Stimulated activated CD8-positive, alpha-beta memory T cell treated with anti-CD3 and anti-CD28 coated beads, Interleukin-12 subunit alpha, Interleukin-12 subunit beta, amount 100 ng/mL, for 1 hour (primary cell): ENCODE measurements at regions not wholly inside any gene's neighbourhood (a gene's known extent, or its start where the extent isn't known, plus 50 kb on each side); places are given as distances from the start of the nearest gene placed in this dataset.
A peak's percentile ranks its signal among the peaks of the same experiment; 100 is the strongest.
"Not testable (repeated sequence)": the region's sequence is repeated elsewhere in the genome, so short reads cannot be mapped to it uniquely, and the experiment has no call there.

Source experiments
- DNase-seq: peaks from one replicate; pipeline ENCODE4 v3.0.0-alpha.2; 2020; ENCODE audit warnings: low read depth

- no peak for DNase-seq
Observed at GRCh38 chr14:105971593-105972500, 445.5 kb downstream of the TMEM121 start.

DNA sequence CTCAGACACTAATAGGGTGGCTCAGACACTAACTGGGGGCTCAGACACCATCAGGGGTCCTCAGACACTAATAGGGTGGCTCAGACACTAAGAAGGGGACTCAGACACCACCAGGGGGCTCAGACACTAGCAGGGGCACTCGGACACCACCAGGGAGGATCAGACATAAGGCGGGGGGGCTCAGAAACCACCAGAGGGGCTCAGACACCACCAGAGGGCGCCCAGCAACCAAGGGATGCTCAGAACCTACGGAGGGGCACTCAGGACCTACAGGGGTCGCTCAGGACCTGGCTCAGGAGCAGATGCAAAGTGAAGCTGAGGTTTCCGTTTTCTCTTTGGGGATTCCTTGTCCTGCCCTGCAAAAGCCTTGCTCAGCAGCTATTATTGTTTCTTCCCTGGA is 448.5 kb downstream of the TMEM121 start:
- DNase-seq, result peak; percentile 52

- DNase-seq, result no peak
Observed at GRCh38 chr14:105978618-105979295, 452.4 kb downstream of the TMEM121 start.

GRCh38 chr14:105979446-105979845 is 453.1 kb downstream of the TMEM121 start:
- no peak for DNase-seq

- DNase-seq, result no peak
Observed at GRCh38 chr14:105980224-105980623, 453.8 kb downstream of the TMEM121 start.

GRCh38 chr14:105981517-105982302 is 455.3 kb downstream of the TMEM121 start:
- peak; percentile 35 for DNase-seq

DNA sequence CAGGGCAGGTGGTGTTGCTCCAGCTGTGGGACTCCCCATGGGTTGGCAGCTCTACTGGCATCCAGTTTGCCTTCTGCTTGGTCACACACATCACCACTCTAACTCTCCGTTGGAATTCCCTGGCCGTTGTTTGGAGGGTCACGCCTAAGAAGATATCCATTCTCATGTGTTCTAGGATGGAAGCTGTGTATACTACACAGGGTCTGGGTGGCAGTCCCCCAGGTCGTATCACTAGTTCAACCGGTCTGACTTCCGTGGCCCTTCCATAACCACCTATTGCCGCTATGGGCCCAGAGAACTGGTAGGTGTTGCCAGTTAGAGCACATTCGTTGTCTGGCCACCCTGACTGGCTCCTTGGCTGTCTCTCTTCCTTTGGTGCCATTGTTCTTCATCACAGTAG is 456.3 kb downstream of the TMEM121 start:
- DNase-seq, result no peak

- no peak for DNase-seq
Observed at GRCh38 chr14:105986894-105987284, 460.5 kb downstream of the TMEM121 start.

DNA sequence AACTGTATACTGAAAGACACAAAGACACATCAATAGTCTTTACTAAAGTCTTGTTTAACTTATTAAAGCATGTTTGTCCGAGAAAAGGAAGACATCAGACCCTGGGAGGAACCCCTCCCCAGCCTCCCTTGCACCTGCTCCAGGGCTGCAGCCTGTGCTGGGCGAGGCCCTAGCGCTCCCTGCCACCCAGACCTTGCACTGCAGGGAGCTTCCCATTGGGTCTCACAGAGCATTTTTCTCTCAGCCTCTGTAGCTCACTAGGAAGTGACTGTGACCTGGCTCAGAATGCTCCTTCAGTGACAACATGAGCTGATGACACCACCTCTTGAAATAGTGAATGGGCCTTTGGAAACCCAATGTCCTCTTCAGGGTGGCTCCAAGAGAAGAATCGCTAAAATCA is 461.2 kb downstream of the TMEM121 start:
- no peak for DNase-seq

DNA sequence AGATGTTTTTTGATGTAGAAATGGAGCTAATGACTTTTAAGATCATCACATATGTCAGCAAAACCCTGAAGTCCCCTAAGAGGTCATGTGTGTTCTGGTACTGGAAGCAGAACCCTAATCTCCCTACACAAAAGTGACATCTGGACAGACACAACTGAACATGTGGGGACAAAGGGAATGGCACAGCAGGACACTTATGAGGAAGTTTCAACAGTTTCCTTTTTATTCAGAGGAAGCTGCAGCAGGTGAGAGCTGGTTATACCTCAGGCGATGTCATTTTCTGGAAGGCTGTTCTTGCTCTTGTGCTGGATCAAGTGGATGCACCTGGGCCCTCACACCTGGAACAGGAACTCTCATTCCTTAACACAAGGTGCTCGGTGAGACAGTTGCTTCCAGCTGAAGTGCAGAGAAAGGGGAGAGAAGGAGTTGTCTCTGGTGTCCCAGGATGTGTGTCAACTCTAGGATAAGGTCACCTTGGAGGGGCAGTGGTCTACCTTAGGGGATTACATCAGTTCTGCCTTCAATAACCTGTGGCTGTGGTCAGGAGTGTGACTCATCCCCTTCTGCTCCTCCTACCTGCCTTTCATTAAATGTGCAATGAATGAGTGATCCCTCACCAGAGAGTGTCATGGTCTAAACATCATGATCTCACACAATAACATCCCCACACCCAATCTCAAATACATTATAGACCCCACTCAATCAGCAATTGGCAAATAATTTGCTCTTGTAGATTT is 463.4 kb downstream of the TMEM121 start:
- DNase-seq, result no peak

DNA sequence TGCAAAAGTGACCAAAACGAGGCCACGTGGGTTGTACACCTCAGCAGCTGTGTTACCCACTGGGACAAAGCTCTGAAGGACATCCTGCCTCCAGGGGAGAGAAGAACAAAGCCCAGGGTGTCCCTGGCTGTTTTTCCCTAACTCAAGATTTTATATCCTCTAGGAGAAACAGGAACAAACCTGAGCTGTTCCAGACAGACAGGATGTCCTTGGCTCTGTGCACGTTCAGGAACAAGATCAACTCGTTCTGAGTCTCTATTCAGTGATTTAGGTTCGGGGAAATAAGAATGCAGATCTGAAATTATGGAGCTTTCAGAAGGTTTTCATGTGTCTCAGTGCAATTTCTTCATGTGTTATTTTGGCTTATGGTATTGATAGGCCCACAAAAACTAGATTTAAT is 465.3 kb downstream of the TMEM121 start:
- DNase-seq, result not testable (repeated sequence)

DNA sequence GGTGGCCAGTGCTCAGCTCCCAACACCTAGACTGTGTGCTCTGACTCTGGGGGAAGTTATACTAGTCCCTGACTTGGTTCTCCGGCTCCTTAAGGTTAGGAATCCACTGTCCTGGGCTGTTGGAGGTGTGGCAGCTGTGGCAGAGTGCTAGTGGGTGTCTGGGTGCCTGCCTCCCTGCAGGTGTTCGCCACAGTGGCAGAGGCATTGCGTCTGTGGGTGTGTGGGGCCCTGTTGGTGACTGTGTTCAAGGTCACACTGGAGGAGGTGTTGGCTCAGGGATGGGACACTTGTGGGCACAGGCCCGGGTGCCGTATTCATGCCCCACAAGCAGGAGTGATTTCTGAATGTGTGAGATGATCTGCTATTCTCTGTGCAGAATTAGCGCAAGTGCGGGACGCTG is 467.4 kb downstream of the TMEM121 start:
- no peak for DNase-seq

DNA sequence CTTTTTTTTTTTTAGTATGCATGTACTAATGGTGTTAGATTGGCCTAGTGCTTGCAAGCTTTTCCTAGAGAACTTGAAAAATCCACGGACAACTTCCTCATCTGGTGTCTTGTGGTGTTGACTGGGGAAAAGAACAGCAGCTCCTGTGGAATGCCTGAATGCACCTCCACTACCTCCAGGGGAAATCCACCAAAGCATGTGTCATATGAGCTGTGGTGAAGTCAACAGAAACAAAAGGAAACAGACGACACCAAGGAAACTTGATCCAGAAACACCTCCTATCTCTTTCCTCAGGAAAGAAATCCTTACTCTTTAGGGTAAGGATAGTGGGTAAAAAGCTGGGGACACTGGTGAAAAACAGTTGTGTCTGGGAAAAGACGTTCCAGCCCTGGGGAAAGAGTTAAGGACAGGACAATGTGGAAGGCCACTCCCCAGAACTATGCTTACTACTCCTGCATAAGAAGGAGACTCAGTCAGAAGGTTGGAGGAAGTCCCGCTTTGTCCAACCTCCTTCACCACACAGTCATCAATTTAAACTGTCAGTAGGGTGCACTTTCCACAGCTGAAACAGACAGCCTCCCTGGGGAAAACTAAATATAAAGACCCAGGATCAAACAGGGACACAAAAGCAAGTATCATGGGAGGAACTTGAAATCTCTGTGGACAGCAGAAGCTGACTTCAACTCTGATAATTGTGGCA is 468.8 kb downstream of the TMEM121 start:
- DNase-seq, result not testable (repeated sequence)

GRCh38 chr14:105998597-105998996 is 472.2 kb downstream of the TMEM121 start:
- DNase-seq, result not testable (repeated sequence)

DNA sequence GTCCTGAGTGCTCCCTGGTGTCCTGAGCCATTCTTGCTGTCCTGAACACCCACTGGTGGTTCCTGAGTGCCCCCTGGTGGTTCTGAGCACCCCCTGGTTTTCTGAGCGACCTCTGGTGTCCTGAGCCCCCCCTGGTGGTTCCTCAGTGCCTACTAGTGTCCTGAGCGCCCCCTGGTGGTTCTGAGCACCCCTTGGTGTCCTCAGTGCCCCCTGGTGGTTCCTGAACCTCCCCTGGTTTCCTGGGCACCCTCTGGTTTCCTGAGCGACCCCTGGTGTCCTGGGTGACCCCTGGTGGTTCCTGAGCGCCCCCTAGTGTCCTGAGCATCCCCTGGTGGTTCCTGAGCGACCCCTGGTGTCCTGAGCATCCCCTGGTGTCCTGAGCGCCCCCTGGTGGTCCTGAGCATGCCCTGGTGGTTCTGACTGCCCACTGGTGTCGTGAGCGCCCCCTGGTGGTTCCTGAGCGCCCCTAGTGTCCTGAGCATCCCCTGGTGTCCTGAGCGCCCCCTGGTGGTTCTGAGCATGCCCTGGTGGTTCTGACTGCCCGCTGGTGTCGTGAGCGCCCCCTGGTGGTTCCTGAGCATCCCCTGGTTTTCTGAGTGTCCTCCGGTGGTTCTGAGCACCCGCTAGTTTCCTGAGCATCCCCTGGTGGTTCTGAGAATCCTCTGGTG is 473.1 kb downstream of the TMEM121 start:
- no peak for DNase-seq

DNA sequence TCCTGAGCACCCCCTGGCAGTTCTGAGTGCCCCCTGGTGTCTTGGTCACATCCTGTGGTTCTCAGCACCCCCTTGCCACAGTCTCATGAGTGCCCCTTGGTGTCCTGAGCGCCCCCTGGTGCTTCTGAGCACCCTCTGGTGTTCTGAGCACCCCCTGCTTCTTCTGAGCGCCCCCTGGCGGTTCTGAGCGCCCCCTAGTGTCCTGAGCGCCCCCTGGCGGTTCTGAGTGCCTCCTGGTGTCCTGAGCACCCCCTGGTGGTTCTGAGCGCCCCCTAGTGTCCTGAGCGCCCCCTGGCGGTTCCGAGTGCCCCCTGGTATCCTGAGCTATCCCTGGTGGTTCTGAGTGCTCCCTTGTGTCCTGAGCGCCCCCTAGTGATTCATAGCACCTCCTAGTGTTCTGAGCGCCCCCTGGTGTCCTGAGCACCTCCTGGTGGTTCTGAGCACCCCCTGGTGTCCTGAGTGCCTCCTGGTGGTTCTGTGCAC is 473.7 kb downstream of the TMEM121 start:
- DNase-seq, result not testable (repeated sequence)

DNA sequence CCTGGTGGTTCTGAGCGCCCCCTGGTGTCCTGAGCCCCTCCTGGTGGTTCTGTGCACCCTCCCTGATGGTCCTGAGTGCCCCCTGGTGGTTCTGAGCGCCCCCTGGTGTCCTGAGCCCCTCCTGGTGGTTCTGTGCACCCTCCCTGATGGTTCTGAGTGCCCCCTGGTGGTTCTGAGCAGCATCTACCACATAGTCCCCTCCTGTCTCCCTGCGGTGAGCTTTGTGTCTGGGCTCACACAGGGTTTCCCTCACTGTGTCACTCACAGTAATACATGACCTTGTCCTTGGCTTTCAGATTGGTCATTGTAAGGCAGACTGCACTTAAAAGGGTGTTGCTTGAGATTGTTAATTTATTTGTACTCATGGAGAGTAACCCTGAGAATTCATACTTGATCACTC is 474.9 kb downstream of the TMEM121 start:
- not testable (repeated sequence) for DNase-seq

- no peak for DNase-seq
Observed at GRCh38 chr14:106003351-106003750, 477.0 kb downstream of the TMEM121 start.

DNA sequence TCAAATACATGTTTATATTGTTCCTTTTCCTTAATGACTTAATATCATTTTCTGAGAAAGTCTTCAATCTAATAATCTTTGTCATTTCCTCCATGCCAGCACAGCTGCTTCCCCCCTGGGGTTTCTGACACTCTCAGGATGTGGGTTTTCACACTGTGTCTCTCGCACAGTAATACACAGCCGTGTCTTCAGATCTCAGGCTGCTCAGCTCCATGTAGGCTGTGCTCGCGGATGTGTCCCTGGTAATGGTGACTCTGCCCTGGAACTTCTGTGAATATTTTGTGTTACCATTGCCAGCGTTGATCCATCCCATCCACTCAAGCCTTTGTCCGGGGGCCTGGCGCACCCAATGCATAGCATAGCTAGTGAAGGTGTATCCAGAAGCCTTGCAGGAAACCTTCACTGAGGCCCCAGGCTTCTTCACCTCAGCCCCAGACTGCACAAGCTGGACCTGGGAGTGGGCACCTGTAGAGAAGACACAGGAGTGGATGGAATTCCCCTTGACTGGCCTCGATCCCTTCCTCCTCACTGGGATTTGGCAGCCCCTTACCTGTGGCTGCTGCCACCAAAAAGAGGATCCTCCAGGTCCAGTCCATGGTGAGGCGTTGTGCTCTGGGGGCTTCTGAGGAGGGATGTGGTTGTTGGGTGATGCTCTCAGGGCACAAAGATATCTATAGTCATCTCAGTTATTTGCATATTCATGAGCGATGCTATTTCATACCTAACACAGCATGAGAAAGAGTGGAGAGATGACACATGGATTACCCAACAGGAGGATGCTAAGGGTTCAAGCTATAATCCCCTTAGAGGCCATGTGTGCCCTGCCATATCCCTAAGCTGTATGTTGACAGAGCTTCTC is 478.8 kb downstream of the TMEM121 start:
- peak; percentile 54 for DNase-seq
